IMR-90 (cell line): ENCODE measurements at regions not wholly inside any gene's neighbourhood (a gene's known extent, or its start where the extent isn't known, plus 50 kb on each side); places are given as distances from the start of the nearest gene placed in this dataset.

ENCODE experiments used
- ATAC-seq: fragments of 200-7000 bp; cut with Tn5 transposase; 2 replicates; pipeline ENCODE4 v1.9.1; 2020; ENCODE audit warnings: low read depth, mild to moderate bottlenecking, moderate library complexity
- BruUV-seq: library from RNA; stranded (reverse); fragments of 400-500 nt; replicated peaks from 2 replicates; lab custom pipeline; 2021; lab: Mats Ljungman, UMichigan
- CTCF ChIA-PET: fragments of 300-600 bp; formaldehyde crosslinking; extraction: SDS; loops from one replicate; lab custom pipeline; 2021; ENCODE audit warnings: antibody characterized with exemption; lab: Yijun Ruan, JAX
- POLR2A ChIA-PET: fragments of 300-600 bp; sonication (Branson Sonifier 250); formaldehyde crosslinking; loops from one replicate; lab custom pipeline; 2022; ENCODE audit warnings: antibody characterized with exemption; ENCODE audit not compliant: unreplicated experiment; lab: Charles Lee
- DNase-seq: peaks from one replicate; pipeline ENCODE4 v3.0.0; 2013
- H2AFZ ChIP-seq: replicated peaks from 2 replicates; pipeline ENCODE3; 2013; ENCODE audit warnings: low read length, mild to moderate bottlenecking; ENCODE audit not compliant: poor library complexity
- H2AK5ac ChIP-seq: 2 replicates; pipeline ENCODE4 v1.6.1; 2013; ENCODE audit warnings: low read depth, low read length, inconsistent platforms
- H2AK9ac ChIP-seq: replicated peaks from 2 replicates; pipeline ENCODE3; 2013; ENCODE audit warnings: mild to moderate bottlenecking, low read depth, low read length, moderate library complexity; ENCODE audit not compliant: poor library complexity
- H2BK120ac ChIP-seq: 2 replicates; pipeline ENCODE4 v1.6.1; 2013; ENCODE audit warnings: low read depth, low read length, inconsistent platforms
- H2BK15ac ChIP-seq: 3 replicates; pipeline ENCODE4 v1.6.1; 2013; ENCODE audit warnings: low read depth, low read length, inconsistent platforms
- H2BK20ac ChIP-seq: 2 replicates; pipeline ENCODE4 v1.6.1; 2013; ENCODE audit warnings: low read depth, mild to moderate bottlenecking, inconsistent platforms, low read length, moderate library complexity
- H2BK5ac ChIP-seq: 2 replicates; pipeline ENCODE4 v1.6.1; 2013; ENCODE audit warnings: mild to moderate bottlenecking, low read depth, low read length, inconsistent platforms; ENCODE audit not compliant: poor library complexity, severe bottlenecking
- H3K14ac ChIP-seq: replicated peaks from 2 replicates; pipeline ENCODE4 v1.6.1; 2013; ENCODE audit warnings: low read depth, low read length, inconsistent platforms
- H3K18ac ChIP-seq: 2 replicates; pipeline ENCODE4 v1.6.1; 2013; ENCODE audit warnings: low read depth, low read length, control low read depth
- H3K23ac ChIP-seq: 2 replicates; pipeline ENCODE4 v1.6.1; 2013; ENCODE audit warnings: low read depth, low read length, inconsistent platforms
- H3K27ac ChIP-seq: 2 replicates; pipeline ENCODE4 v1.5.1; 2013; ENCODE audit warnings: mild to moderate bottlenecking, control low read depth, low read length; ENCODE audit not compliant: insufficient read depth
- H3K27me3 ChIP-seq: 2 replicates; pipeline ENCODE4 v1.6.1; 2013; ENCODE audit warnings: low read length; ENCODE audit not compliant: control insufficient read depth, insufficient read depth
- H3K36me3 ChIP-seq: 2 replicates; pipeline ENCODE4 v1.6.1; 2013; ENCODE audit warnings: low read length, mixed read lengths; ENCODE audit not compliant: control insufficient read depth, insufficient read depth
- H3K4ac ChIP-seq: 2 replicates; pipeline ENCODE4 v1.6.1; 2013; ENCODE audit warnings: low read depth, low read length, inconsistent platforms
- H3K4me1 ChIP-seq: 2 replicates; pipeline ENCODE4 v1.6.1; 2013; ENCODE audit warnings: low read length, mixed read lengths; ENCODE audit not compliant: control insufficient read depth, insufficient read depth
- H3K4me2 ChIP-seq: 2 replicates; pipeline ENCODE4 v1.6.1; 2013; ENCODE audit warnings: low read depth, mild to moderate bottlenecking, control low read depth, low read length, moderate library complexity
- H3K4me3 ChIP-seq: 2 replicates; pipeline ENCODE4 v1.5.1; 2013; ENCODE audit warnings: low read depth, mild to moderate bottlenecking, control low read depth, low read length, moderate library complexity; ENCODE audit not compliant: insufficient read depth
- H3K56ac ChIP-seq: 2 replicates; pipeline ENCODE4 v1.6.1; 2013; ENCODE audit warnings: low read length, inconsistent platforms; ENCODE audit not compliant: insufficient read depth; ENCODE audit errors: extremely low read depth
- H3K79me1 ChIP-seq, 2 experiments: 2 replicates each; pipeline ENCODE4 v1.6.1; 2013; ENCODE audit warnings: low read length in 2 of 2, inconsistent platforms in 1 of 2, low read depth in 1 of 2
- H3K9ac ChIP-seq: 2 replicates; pipeline ENCODE4 v1.6.1; 2013; ENCODE audit warnings: low read depth, low read length, control low read depth
- H3K9me1 ChIP-seq: 2 replicates; pipeline ENCODE4 v1.6.1; 2013; ENCODE audit warnings: low read length, inconsistent platforms; ENCODE audit not compliant: insufficient read depth
- H3K9me3 ChIP-seq: 2 replicates; pipeline ENCODE4 v1.6.1; 2013; ENCODE audit warnings: low read length; ENCODE audit not compliant: control insufficient read depth, insufficient read depth
- H4K20me1 ChIP-seq: 2 replicates; pipeline ENCODE4 v1.6.1; 2013; ENCODE audit warnings: low read length, inconsistent platforms; ENCODE audit not compliant: insufficient read depth
- H4K5ac ChIP-seq: 2 replicates; pipeline ENCODE4 v1.6.1; 2013; ENCODE audit warnings: mild to moderate bottlenecking, low read depth, low read length, control low read depth
- H4K8ac ChIP-seq, 2 experiments: 2 replicates each; pipeline ENCODE4 v1.6.1; 2013; ENCODE audit warnings: low read depth in 2 of 2, low read length in 2 of 2, control low read depth in 1 of 2, inconsistent platforms in 1 of 2
- H4K91ac ChIP-seq: 2 replicates; pipeline ENCODE4 v1.6.1; 2013; ENCODE audit warnings: low read depth, low read length, inconsistent platforms; ENCODE audit not compliant: insufficient read depth
- BHLHE40 ChIP-seq: fragments of 150-350 bp; IDR thresholded peaks from 2 replicates; pipeline ENCODE4 v1.6.1; 2016; ENCODE audit warnings: mild to moderate bottlenecking, low read depth, low read length
- CHD1 ChIP-seq: IDR thresholded peaks from 2 replicates; pipeline ENCODE4 v1.6.1; 2012; ENCODE audit warnings: low read depth, low read length, improper control_type of control experiment
- CTCF ChIP-seq: conservative IDR thresholded peaks from 2 replicates; pipeline ENCODE4 v1.5.1; 2012; ENCODE audit warnings: mild to moderate bottlenecking, low read depth, low read length, improper control_type of control experiment
- ELK1 ChIP-seq: fragments of 150-350 bp; IDR thresholded peaks from 2 replicates; pipeline ENCODE4 v1.6.1; 2016; ENCODE audit warnings: low read depth, mild to moderate bottlenecking, low read length, moderate library complexity, borderline replicate concordance
- FOS ChIP-seq: fragments of 150-350 bp; IDR thresholded peaks from 2 replicates; pipeline ENCODE4 v1.6.1; 2016; ENCODE audit warnings: low read depth, low read length
- MAFK ChIP-seq: IDR thresholded peaks from 2 replicates; pipeline ENCODE4 v1.6.1; 2012; ENCODE audit warnings: low read depth, low read length, improper control_type of control experiment
- MAZ ChIP-seq: IDR thresholded peaks from 2 replicates; pipeline ENCODE4 v1.6.1; 2012; ENCODE audit warnings: low read depth, mild to moderate bottlenecking, low read length, improper control_type of control experiment, moderate library complexity, borderline replicate concordance
- MXI1 ChIP-seq: IDR thresholded peaks from 2 replicates; pipeline ENCODE4 v1.6.1; 2012; ENCODE audit warnings: low read depth, mild to moderate bottlenecking, low read length, moderate library complexity, borderline replicate concordance
- POLR2A ChIP-seq: IDR thresholded peaks from 2 replicates; pipeline ENCODE4 v1.6.1; 2012; ENCODE audit warnings: mild to moderate bottlenecking, low read depth, low read length
- RAD21 ChIP-seq: IDR thresholded peaks from 2 replicates; pipeline ENCODE4 v1.6.1; 2012; ENCODE audit warnings: low read length, improper control_type of control experiment
- RCOR1 ChIP-seq: IDR thresholded peaks from 2 replicates; pipeline ENCODE4 v1.6.1; 2012; ENCODE audit warnings: mild to moderate bottlenecking, low read length, improper control_type of control experiment; ENCODE audit not compliant: insufficient replicate concordance
- RFX5 ChIP-seq: IDR thresholded peaks from 2 replicates; pipeline ENCODE4 v1.8.0; 2012; ENCODE audit warnings: low read depth, mild to moderate bottlenecking, low read length, moderate library complexity
- SMC3 ChIP-seq: fragments of 150-350 bp; IDR thresholded peaks from 2 replicates; pipeline ENCODE4 v1.6.1; 2016; ENCODE audit warnings: low read depth, mild to moderate bottlenecking, antibody characterized with exemption, low read length, moderate library complexity
- USF2 ChIP-seq: fragments of 150-350 bp; IDR thresholded peaks from 2 replicates; pipeline ENCODE4 v1.6.1; 2017; ENCODE audit warnings: mild to moderate bottlenecking, antibody characterized with exemption, low read length, low read depth
- WGBS, 2 experiments: methylation state at CpG; one replicate each; pipeline versions ENCODE4 v1.1.5 to v1.1.7; 2013; ENCODE audit warnings: missing lambda C conversion rate in 2 of 2; ENCODE audit not compliant: insufficient read length in 1 of 2; ENCODE audit errors: extremely low coverage in 2 of 2; 5-methylcytosine and 5-hydroxymethylcytosine counted together
- dilution Hi-C: fragments of 300-500 bp; cut with HindIII; formaldehyde crosslinking; loops from one replicate; pipeline ENCODE4 v1.14.3; 2018; ENCODE audit warnings: low sequenced_read_pairs; ENCODE audit not compliant: unreplicated experiment
- in situ Hi-C: fragments of 300-500 bp; cut with MboI; formaldehyde crosslinking; loops from 3 replicates; pipeline ENCODE4 v1.14.3; 2019; ENCODE audit warnings: low sequenced_read_pairs, inconsistent platforms, mixed read lengths
- intact Hi-C: fragments of 100-400 bp; cut with micrococcal nuclease; formaldehyde crosslinking; loops from 2 replicates; pipeline ENCODE4 v1.10.0; 2022

- no TSS peak for BruUV-seq
- Histone ChIP-seq H3K27ac (no peak overlapping the region), H3K23ac (no peak overlapping the region), H3K9ac (no peak overlapping the region), H2AFZ (no peak overlapping the region), H3K4me1 (no peaks in the 10 kb centered on the region), H2BK120ac (no peak overlapping the region), H3K27me3 (no peaks in the 10 kb centered on the region), H3K79me1 (no peaks in the 10 kb centered on the region), H2BK15ac (no peak overlapping the region), H3K18ac (no peak overlapping the region), H2AK5ac (no peak overlapping the region), H2BK20ac (no peak overlapping the region), H4K91ac (no peak overlapping the region), H3K4me3 (no peak overlapping the region), H2BK5ac (no peak overlapping the region), H3K14ac (no peak overlapping the region), H2AK9ac (no peak overlapping the region), H3K36me3 (no peaks in the 10 kb centered on the region), H3K4ac (no peak overlapping the region), H4K20me1 (no peaks in the 10 kb centered on the region), H3K56ac (no peak overlapping the region), H3K9me1 (no peaks in the 10 kb centered on the region), H4K8ac (no peak overlapping the region), H3K4me2 (no peak overlapping the region), H4K5ac (no peak overlapping the region), H3K9me3 (no peaks in the 10 kb centered on the region)
- dilution Hi-C loops = no loop called here
- POLR2A ChIA-PET = no interaction called here
- DNase-seq (no peak), ATAC-seq (no peak)
- CTCF ChIA-PET = no interaction called here
- in situ Hi-C loops = no loop called here
- WGBS, 2 experiments = no CpG with 5 or more reads among the region's 5 CpGs
- intact Hi-C loops = no loop called here
- TF ChIP-seq MAFK = no peak
- TF ChIP-seq SMC3 = no peak
- TF ChIP-seq CTCF = no peak
- TF ChIP-seq RCOR1 = no peak
- TF ChIP-seq CHD1 = no peak
- no peak for TF ChIP-seq USF2
- no peak for TF ChIP-seq ELK1
- TF ChIP-seq RFX5 = no peak
- TF ChIP-seq FOS = no peak
- no peak for TF ChIP-seq RAD21
- TF ChIP-seq MAZ = no peak
- TF ChIP-seq MXI1 = no peak
- no peak for TF ChIP-seq POLR2A
- no peak for TF ChIP-seq BHLHE40
Measured at GRCh38 chr13:68390987-68391386, 1160.9 kb upstream of the PCDH9 start.
